HepG2 (cell line): ENCODE measurements at regions not wholly inside any gene's neighbourhood (a gene's known extent, or its start where the extent isn't known, plus 50 kb on each side); places are given as distances from the start of the nearest gene placed in this dataset.

Source experiments
- ATAC-seq: fragments of 200-7000 bp; cut with Tn5 transposase; 3 replicates; pipeline ENCODE4 v1.9.1; 2020; ENCODE audit warnings: mild to moderate bottlenecking, moderate library complexity
- BruUV-seq: library from RNA; stranded (reverse); fragments of 400-500 nt; replicated peaks from 2 replicates; lab custom pipeline; 2021; lab: Mats Ljungman, UMichigan
- CTCF ChIA-PET: fragments of 300-600 bp; formaldehyde crosslinking; extraction: SDS; loops from one replicate; lab custom pipeline; 2021; ENCODE audit warnings: low total read pairs, inconsistent platforms, low intra/inter-chr PET ratio; lab: Yijun Ruan, JAX
- POLR2A ChIA-PET: fragments of 350-600 bp; sonication (Branson Sonifier 250); formaldehyde crosslinking; loops from one replicate; lab custom pipeline; 2020; ENCODE audit warnings: antibody characterized with exemption, inconsistent platforms; lab: Yijun Ruan, JAX
- DNase-seq: peaks from one replicate; pipeline ENCODE4 v3.0.0-alpha.2; 2015; ENCODE audit warnings: low spot score
- FAIRE-seq: peaks from 3 replicates; lab custom pipeline; 2011; peaks lifted over from hg19 to GRCh38; lab: Jason Lieb, UNC
- H2AFZ ChIP-seq: one replicate; pipeline ENCODE4 v1.6.1; 2011; ENCODE audit warnings: low read length, inconsistent platforms
- H3K27ac ChIP-seq: fragments of 300-600 bp; 3 replicates; pipeline ENCODE4 v1.8.0; 2011; ENCODE audit warnings: mixed run types, mild to moderate bottlenecking, mixed read lengths, low read length, inconsistent platforms; ENCODE audit not compliant: insufficient read depth; ENCODE audit errors: extremely low read length
- H3K27me3 ChIP-seq, 2 experiments: fragments of 200-600 bp in 1 of 2; 2 replicates in 1 of 2; 3 replicates in 1 of 2; pipeline versions ENCODE4 v1.6.0 to v1.8.0; 2011; ENCODE audit warnings: low read length in 2 of 2, mild to moderate bottlenecking in 2 of 2, moderate library complexity in 2 of 2, inconsistent platforms in 1 of 2; ENCODE audit not compliant: insufficient read depth in 2 of 2, control insufficient read depth in 1 of 2
- H3K36me3 ChIP-seq, 2 experiments: fragments of 200-600 bp in 1 of 2; replicated peaks in 1 of 2; 2 replicates in 1 of 2; 3 replicates in 1 of 2; pipeline versions ENCODE4 v1.5.1 to v1.8.0; 2011; ENCODE audit warnings: low read length in 2 of 2, inconsistent platforms in 1 of 2; ENCODE audit not compliant: insufficient read depth in 2 of 2, control insufficient read depth in 1 of 2
- H3K4me1 ChIP-seq: 2 replicates; pipeline ENCODE4 v1.5.1; 2012; ENCODE audit warnings: low read length, inconsistent platforms; ENCODE audit not compliant: insufficient read depth
- H3K4me2 ChIP-seq: 2 replicates; pipeline ENCODE4 v1.6.0; 2011; ENCODE audit warnings: low read depth, low read length, inconsistent platforms
- H3K4me3 ChIP-seq, 3 experiments: fragments of 200-600 bp in 1 of 3; sonication (generic), shearing (Covaris generic) in 1 of 3; replicated peaks in 1 of 3; 2 replicates each; pipeline ENCODE4 v1.5.1; 2011 to 2016; ENCODE audit warnings: low read length in 3 of 3, inconsistent platforms in 2 of 3, low read depth in 2 of 3, mild to moderate bottlenecking in 2 of 3, control low read depth in 1 of 3, mixed read lengths in 1 of 3; ENCODE audit not compliant: insufficient read depth in 1 of 3
- H3K79me2 ChIP-seq: one replicate; pipeline ENCODE4 v1.6.1; 2011; ENCODE audit warnings: low read length, inconsistent platforms; ENCODE audit not compliant: insufficient read depth
- H3K9ac ChIP-seq: 2 replicates; pipeline ENCODE4 v1.6.0; 2011; ENCODE audit warnings: mild to moderate bottlenecking, low read depth, low read length, inconsistent platforms; ENCODE audit not compliant: insufficient read depth
- H3K9me3 ChIP-seq: 2 replicates; pipeline ENCODE4 v1.5.1; 2012; ENCODE audit warnings: mild to moderate bottlenecking, low read length
- H4K20me1 ChIP-seq: 2 replicates; pipeline ENCODE4 v1.6.0; 2011; ENCODE audit warnings: inconsistent platforms, mild to moderate bottlenecking, low read length, moderate library complexity; ENCODE audit not compliant: insufficient read depth
- BCL3 ChIP-seq: sonication (generic); formaldehyde crosslinking; IDR thresholded peaks from 2 replicates; pipeline ENCODE4 v1.5.1; 2020; ENCODE audit warnings: mild to moderate bottlenecking, missing genetic modification reagents, moderate library complexity
- CEBPB ChIP-seq: IDR thresholded peaks from 2 replicates; pipeline ENCODE4 v1.6.1; 2011; ENCODE audit warnings: low read depth, low read length, improper control_type of control experiment, borderline replicate concordance
- E2F2 ChIP-seq: sonication (generic); formaldehyde crosslinking; IDR thresholded peaks from 2 replicates; pipeline ENCODE4 v1.4.0; 2020; ENCODE audit warnings: missing genetic modification reagents, borderline replicate concordance
- HNF1A ChIP-seq, 2 experiments: sonication (generic) in 1 of 2; formaldehyde crosslinking in 1 of 2; IDR thresholded peaks; 2 replicates each; pipeline versions ENCODE4 v1.4.0 to v1.6.1; 2016 to 2020; ENCODE audit warnings: borderline replicate concordance in 1 of 2, low read depth in 1 of 2, mild to moderate bottlenecking in 1 of 2, missing genetic modification reagents in 1 of 2
- KAT8 ChIP-seq: IDR thresholded peaks from 2 replicates; pipeline ENCODE4 v1.6.1; 2016; ENCODE audit warnings: missing genetic modification reagents, missing compliant biosample characterization
- MAFG ChIP-seq: sonication (generic); formaldehyde crosslinking; IDR thresholded peaks from 2 replicates; pipeline ENCODE4 v1.5.1; 2020; ENCODE audit warnings: mild to moderate bottlenecking, missing genetic modification reagents
- NFKB2 ChIP-seq: sonication (generic); formaldehyde crosslinking; IDR thresholded peaks from 2 replicates; pipeline ENCODE4 v1.4.0; 2020; ENCODE audit warnings: missing genetic modification reagents, borderline replicate concordance
- POLR2AphosphoS5 ChIP-seq: IDR thresholded peaks from 2 replicates; pipeline ENCODE4 v1.6.1; 2012; ENCODE audit warnings: low read depth, low read length
- TBX2 ChIP-seq: sonication (generic); formaldehyde crosslinking; IDR thresholded peaks from 2 replicates; pipeline ENCODE4 v1.5.0; 2020; ENCODE audit warnings: missing genetic modification reagents, mild to moderate bottlenecking, borderline replicate concordance
- TCF12 ChIP-seq, 2 experiments: fragments of 450-650 bp in 1 of 2; sonication (generic) in 1 of 2; formaldehyde crosslinking in 1 of 2; IDR thresholded peaks; 2 replicates each; pipeline versions ENCODE4 v1.6.1 to v1.8.0; 2017 to 2022; ENCODE audit warnings: antibody characterized with exemption in 1 of 2, mild to moderate bottlenecking in 1 of 2, missing genetic modification reagents in 1 of 2, moderate library complexity in 1 of 2
- THRA ChIP-seq: sonication (generic); formaldehyde crosslinking; IDR thresholded peaks from 2 replicates; pipeline ENCODE4 v1.4.0; 2020; ENCODE audit warnings: missing genetic modification reagents, borderline replicate concordance
- ZIK1 ChIP-seq: sonication (generic); formaldehyde crosslinking; IDR thresholded peaks from 2 replicates; pipeline ENCODE4 v1.5.0; 2020; ENCODE audit warnings: mild to moderate bottlenecking, low read depth, missing genetic modification reagents, borderline replicate concordance
- ZNF224 ChIP-seq: sonication (generic); formaldehyde crosslinking; IDR thresholded peaks from 2 replicates; pipeline ENCODE4 v1.5.0; 2020; ENCODE audit warnings: mild to moderate bottlenecking, missing genetic modification reagents
- ZNF331 ChIP-seq: sonication (generic); formaldehyde crosslinking; IDR thresholded peaks from 2 replicates; pipeline ENCODE4 v1.4.0; 2020; ENCODE audit warnings: missing genetic modification reagents
- ZNF557 ChIP-seq: sonication (generic); formaldehyde crosslinking; IDR thresholded peaks from 2 replicates; pipeline ENCODE4 v1.4.0; 2020; ENCODE audit warnings: missing genetic modification reagents
- ZNF567 ChIP-seq: sonication (generic); formaldehyde crosslinking; IDR thresholded peaks from 2 replicates; pipeline ENCODE4 v1.8.1; 2023; ENCODE audit warnings: mild to moderate bottlenecking, missing genetic modification reagents, borderline replicate concordance
- ZNF605 ChIP-seq: sonication (generic); formaldehyde crosslinking; IDR thresholded peaks from 2 replicates; pipeline ENCODE4 v1.8.0; 2022; ENCODE audit warnings: mild to moderate bottlenecking, missing genetic modification reagents
- ZNF7 ChIP-seq: IDR thresholded peaks from 2 replicates; pipeline ENCODE4 v1.6.1; 2016; ENCODE audit warnings: missing biosample characterization, missing genetic modification reagents
- WGBS: methylation state at CpG from one replicate; pipeline ENCODE4 v1.1.6; 2017; ENCODE audit warnings: low lambda C conversion rate; 5-methylcytosine and 5-hydroxymethylcytosine counted together
- in situ Hi-C: cut with HindIII; loops from 2 replicates; pipeline ENCODE4 v1.10.0; 2017; ENCODE audit warnings: low pct_unique_long_range_greater_than_20kb; ENCODE audit not compliant: extremely low pct_ligation_motif_present
- intact Hi-C: fragments of 100-400 bp; cut with micrococcal nuclease; formaldehyde crosslinking; loops from one replicate; pipeline ENCODE4 v1.10.0; 2022; ENCODE audit not compliant: unreplicated experiment

- Histone ChIP-seq H3K27ac (no peak overlapping the region), H2AFZ (no peak overlapping the region), H3K4me2 (peak overlapping the region; percentile 46), H3K36me3 (no peaks in the 10 kb centered on the region), H3K4me3 (no peak overlapping the region; a peak in 1 of 6 replicates), H3K4me1 (peaks cover 19% of the 10 kb centered on the region), H3K79me2 (no peaks in the 10 kb centered on the region), H4K20me1 (no peaks in the 10 kb centered on the region), H3K9me3 (no peaks in the 10 kb centered on the region), H3K27me3 (no peaks in the 10 kb centered on the region), H3K9ac (no peak overlapping the region)
- FAIRE-seq = peak; percentile 95
- peak; percentile 100 for ATAC-seq
- in situ Hi-C loops (no loop called here), intact Hi-C loops (no loop called here)
- ChIA-PET POLR2A (no interaction called here), CTCF (no interaction called here)
- peak; percentile 89 for DNase-seq
- 0% methylated on average over 1 of the region's 1 CpG for WGBS
- no TSS peak for BruUV-seq
- TF ChIP-seq ZNF224 (CRISPR knock-in tag) = no peak
- no peak for TF ChIP-seq ZNF605
- TF ChIP-seq ZNF7 (CRISPR knock-in tag) = no peak
- TF ChIP-seq ZNF331 = peak; percentile 31; the same call in 1 of the 2 replicates
- no peak for TF ChIP-seq TCF12 (IDR thresholded peaks at IDR 0.05)
- TF ChIP-seq TCF12 (CRISPR knock-in tag; IDR thresholded peaks at IDR 0.05) = no peak
- TF ChIP-seq NFKB2 (CRISPR knock-in tag) = no peak
- peak; percentile 84 for TF ChIP-seq CEBPB
- TF ChIP-seq TBX2 (CRISPR knock-in tag) = no peak
- TF ChIP-seq KAT8 (CRISPR knock-in tag) = no peak
- TF ChIP-seq ZNF557 (CRISPR knock-in tag) = no peak
- TF ChIP-seq E2F2 (CRISPR knock-in tag) = no peak
- no peak for TF ChIP-seq MAFG (CRISPR knock-in tag)
- no peak for TF ChIP-seq ZIK1 (CRISPR knock-in tag)
- TF ChIP-seq BCL3 (CRISPR knock-in tag) = no peak
- TF ChIP-seq THRA = peak; percentile 69; the same call in 1 of the 2 replicates
- no peak for TF ChIP-seq ZNF567 (CRISPR knock-in tag)
- TF ChIP-seq HNF1A (IDR thresholded peaks at IDR 0.05; ENCODE audit: low read depth) = peak; percentile 86
- peak; percentile 88 for TF ChIP-seq HNF1A (CRISPR knock-in tag; IDR thresholded peaks at IDR 0.05; ENCODE audit: borderline replicate concordance)
- no peak for TF ChIP-seq POLR2AphosphoS5
These were observed 124.7 kb upstream of the NANOGP8 start for GRCh38 chr15:35209838-35210237.
